IMR-90 (cell line): ENCODE measurements at regions not wholly inside any gene's neighbourhood (a gene's known extent, or its start where the extent isn't known, plus 50 kb on each side); places are given as distances from the start of the nearest gene placed in this dataset.
"Not testable (repeated sequence)": the region's sequence is repeated elsewhere in the genome, so short reads cannot be mapped to it uniquely, and the experiment has no call there.

Source experiments
- ATAC-seq: fragments of 200-7000 bp; cut with Tn5 transposase; 2 replicates; pipeline ENCODE4 v1.9.1; 2020; ENCODE audit warnings: low read depth, mild to moderate bottlenecking, moderate library complexity
- BruUV-seq: library from RNA; stranded (reverse); fragments of 400-500 nt; replicated peaks from 2 replicates; lab custom pipeline; 2021; lab: Mats Ljungman, UMichigan
- CTCF ChIA-PET: fragments of 300-600 bp; formaldehyde crosslinking; extraction: SDS; loops from one replicate; lab custom pipeline; 2021; ENCODE audit warnings: antibody characterized with exemption; lab: Yijun Ruan, JAX
- POLR2A ChIA-PET: fragments of 300-600 bp; sonication (Branson Sonifier 250); formaldehyde crosslinking; loops from one replicate; lab custom pipeline; 2022; ENCODE audit warnings: antibody characterized with exemption; ENCODE audit not compliant: unreplicated experiment; lab: Charles Lee
- DNase-seq: peaks from one replicate; pipeline ENCODE4 v3.0.0; 2013
- H2AFZ ChIP-seq: replicated peaks from 2 replicates; pipeline ENCODE3; 2013; ENCODE audit warnings: low read length, mild to moderate bottlenecking; ENCODE audit not compliant: poor library complexity
- H2AK5ac ChIP-seq: 2 replicates; pipeline ENCODE4 v1.6.1; 2013; ENCODE audit warnings: low read depth, low read length, inconsistent platforms
- H2AK9ac ChIP-seq: replicated peaks from 2 replicates; pipeline ENCODE3; 2013; ENCODE audit warnings: mild to moderate bottlenecking, low read depth, low read length, moderate library complexity; ENCODE audit not compliant: poor library complexity
- H2BK120ac ChIP-seq: 2 replicates; pipeline ENCODE4 v1.6.1; 2013; ENCODE audit warnings: low read depth, low read length, inconsistent platforms
- H2BK15ac ChIP-seq: 3 replicates; pipeline ENCODE4 v1.6.1; 2013; ENCODE audit warnings: low read depth, low read length, inconsistent platforms
- H2BK20ac ChIP-seq: 2 replicates; pipeline ENCODE4 v1.6.1; 2013; ENCODE audit warnings: low read depth, mild to moderate bottlenecking, inconsistent platforms, low read length, moderate library complexity
- H2BK5ac ChIP-seq: 2 replicates; pipeline ENCODE4 v1.6.1; 2013; ENCODE audit warnings: mild to moderate bottlenecking, low read depth, low read length, inconsistent platforms; ENCODE audit not compliant: poor library complexity, severe bottlenecking
- H3K14ac ChIP-seq: replicated peaks from 2 replicates; pipeline ENCODE4 v1.6.1; 2013; ENCODE audit warnings: low read depth, low read length, inconsistent platforms
- H3K18ac ChIP-seq: 2 replicates; pipeline ENCODE4 v1.6.1; 2013; ENCODE audit warnings: low read depth, low read length, control low read depth
- H3K23ac ChIP-seq: 2 replicates; pipeline ENCODE4 v1.6.1; 2013; ENCODE audit warnings: low read depth, low read length, inconsistent platforms
- H3K27ac ChIP-seq: 2 replicates; pipeline ENCODE4 v1.5.1; 2013; ENCODE audit warnings: mild to moderate bottlenecking, control low read depth, low read length; ENCODE audit not compliant: insufficient read depth
- H3K27me3 ChIP-seq: 2 replicates; pipeline ENCODE4 v1.6.1; 2013; ENCODE audit warnings: low read length; ENCODE audit not compliant: control insufficient read depth, insufficient read depth
- H3K36me3 ChIP-seq: 2 replicates; pipeline ENCODE4 v1.6.1; 2013; ENCODE audit warnings: low read length, mixed read lengths; ENCODE audit not compliant: control insufficient read depth, insufficient read depth
- H3K4ac ChIP-seq: 2 replicates; pipeline ENCODE4 v1.6.1; 2013; ENCODE audit warnings: low read depth, low read length, inconsistent platforms
- H3K4me1 ChIP-seq: 2 replicates; pipeline ENCODE4 v1.6.1; 2013; ENCODE audit warnings: low read length, mixed read lengths; ENCODE audit not compliant: control insufficient read depth, insufficient read depth
- H3K4me2 ChIP-seq: 2 replicates; pipeline ENCODE4 v1.6.1; 2013; ENCODE audit warnings: low read depth, mild to moderate bottlenecking, control low read depth, low read length, moderate library complexity
- H3K4me3 ChIP-seq: 2 replicates; pipeline ENCODE4 v1.5.1; 2013; ENCODE audit warnings: low read depth, mild to moderate bottlenecking, control low read depth, low read length, moderate library complexity; ENCODE audit not compliant: insufficient read depth
- H3K56ac ChIP-seq: 2 replicates; pipeline ENCODE4 v1.6.1; 2013; ENCODE audit warnings: low read length, inconsistent platforms; ENCODE audit not compliant: insufficient read depth; ENCODE audit errors: extremely low read depth
- H3K79me1 ChIP-seq, 2 experiments: 2 replicates each; pipeline ENCODE4 v1.6.1; 2013; ENCODE audit warnings: low read length in 2 of 2, inconsistent platforms in 1 of 2, low read depth in 1 of 2
- H3K9ac ChIP-seq: 2 replicates; pipeline ENCODE4 v1.6.1; 2013; ENCODE audit warnings: low read depth, low read length, control low read depth
- H3K9me1 ChIP-seq: 2 replicates; pipeline ENCODE4 v1.6.1; 2013; ENCODE audit warnings: low read length, inconsistent platforms; ENCODE audit not compliant: insufficient read depth
- H3K9me3 ChIP-seq: 2 replicates; pipeline ENCODE4 v1.6.1; 2013; ENCODE audit warnings: low read length; ENCODE audit not compliant: control insufficient read depth, insufficient read depth
- H4K20me1 ChIP-seq: 2 replicates; pipeline ENCODE4 v1.6.1; 2013; ENCODE audit warnings: low read length, inconsistent platforms; ENCODE audit not compliant: insufficient read depth
- H4K5ac ChIP-seq: 2 replicates; pipeline ENCODE4 v1.6.1; 2013; ENCODE audit warnings: mild to moderate bottlenecking, low read depth, low read length, control low read depth
- H4K8ac ChIP-seq, 2 experiments: 2 replicates each; pipeline ENCODE4 v1.6.1; 2013; ENCODE audit warnings: low read depth in 2 of 2, low read length in 2 of 2, control low read depth in 1 of 2, inconsistent platforms in 1 of 2
- H4K91ac ChIP-seq: 2 replicates; pipeline ENCODE4 v1.6.1; 2013; ENCODE audit warnings: low read depth, low read length, inconsistent platforms; ENCODE audit not compliant: insufficient read depth
- WGBS, 2 experiments: methylation state at CpG; one replicate each; pipeline versions ENCODE4 v1.1.5 to v1.1.7; 2013; ENCODE audit warnings: missing lambda C conversion rate in 2 of 2; ENCODE audit not compliant: insufficient read length in 1 of 2; ENCODE audit errors: extremely low coverage in 2 of 2; 5-methylcytosine and 5-hydroxymethylcytosine counted together
- dilution Hi-C: fragments of 300-500 bp; cut with HindIII; formaldehyde crosslinking; loops from one replicate; pipeline ENCODE4 v1.14.3; 2018; ENCODE audit warnings: low sequenced_read_pairs; ENCODE audit not compliant: unreplicated experiment
- in situ Hi-C: fragments of 300-500 bp; cut with MboI; formaldehyde crosslinking; loops from 3 replicates; pipeline ENCODE4 v1.14.3; 2019; ENCODE audit warnings: low sequenced_read_pairs, inconsistent platforms, mixed read lengths
- intact Hi-C: fragments of 100-400 bp; cut with micrococcal nuclease; formaldehyde crosslinking; loops from 2 replicates; pipeline ENCODE4 v1.10.0; 2022

DNA sequence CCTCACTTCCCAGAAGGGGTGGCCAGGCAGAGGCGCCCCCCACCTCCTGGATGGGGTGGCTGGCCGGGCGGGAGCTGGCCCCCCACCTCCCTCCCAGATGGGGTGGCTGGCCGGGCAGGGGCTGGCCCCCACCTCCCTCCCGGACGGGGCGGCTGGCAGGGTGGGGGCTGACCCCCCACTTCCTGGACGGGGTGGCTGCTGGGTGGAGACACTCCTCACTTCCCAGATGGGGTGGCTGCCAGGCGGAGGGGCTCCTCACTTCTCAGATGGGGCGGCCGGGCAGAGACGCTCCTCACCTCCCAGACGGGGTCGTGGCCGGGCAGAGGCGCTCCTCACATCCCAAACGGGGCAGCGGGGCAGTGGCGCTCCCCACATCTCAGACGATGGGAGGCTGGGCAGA lies 126.1 kb upstream of the PKP2 start:
- H3K23ac ChIP-seq, H2BK15ac ChIP-seq, H3K9ac ChIP-seq, H3K56ac ChIP-seq, H3K27me3 ChIP-seq, H2BK20ac ChIP-seq, H3K27ac ChIP-seq, H3K9me1 ChIP-seq, H2BK5ac ChIP-seq, H4K20me1 ChIP-seq, CTCF ChIA-PET, in situ Hi-C loops, H4K8ac ChIP-seq, H3K79me1 ChIP-seq, H3K14ac ChIP-seq, intact Hi-C loops, H3K4me2 ChIP-seq, H2AFZ ChIP-seq, H3K9me3 ChIP-seq, H2AK5ac ChIP-seq, H3K4ac ChIP-seq, POLR2A ChIA-PET, dilution Hi-C loops, BruUV-seq, H3K18ac ChIP-seq, DNase-seq, H3K4me3 ChIP-seq, H4K5ac ChIP-seq, H4K91ac ChIP-seq, H2AK9ac ChIP-seq, H2BK120ac ChIP-seq, H3K36me3 ChIP-seq, H3K4me1 ChIP-seq, ATAC-seq: not testable (repeated sequence)
- no CpG with 5 or more reads among the region's 20 CpGs for WGBS, 2 experiments

- H4K5ac ChIP-seq, H3K4me1 ChIP-seq, H3K4ac ChIP-seq, ATAC-seq, H4K8ac ChIP-seq, POLR2A ChIA-PET, H3K9me1 ChIP-seq, H2AFZ ChIP-seq, H3K79me1 ChIP-seq, in situ Hi-C loops, H3K27me3 ChIP-seq, H2BK120ac ChIP-seq, H4K91ac ChIP-seq, DNase-seq, CTCF ChIA-PET, H4K20me1 ChIP-seq, BruUV-seq, H3K14ac ChIP-seq, dilution Hi-C loops, H3K9ac ChIP-seq, H3K27ac ChIP-seq, H2BK20ac ChIP-seq, H3K56ac ChIP-seq, H3K18ac ChIP-seq, H3K4me3 ChIP-seq, H2AK5ac ChIP-seq, H2BK5ac ChIP-seq, H2BK15ac ChIP-seq, H3K23ac ChIP-seq, H3K36me3 ChIP-seq, H3K4me2 ChIP-seq, H2AK9ac ChIP-seq, intact Hi-C loops: not testable (repeated sequence)
- WGBS, 2 experiments: 40% methylated on average over 1 of the region's 2 CpGs; no CpG with 5 or more reads in 1 of the 2 experiments
- peaks cover 11% of the 10 kb centered on the region for H3K9me3 ChIP-seq
These were observed 120.5 kb upstream of the PKP2 start for GRCh38 chr12:33017029-33017428.
